Panc1 (cell line): ENCODE measurements at regions not wholly inside any gene's neighbourhood (a gene's known extent, or its start where the extent isn't known, plus 50 kb on each side); places are given as distances from the start of the nearest gene placed in this dataset.

Source experiments
- CTCF ChIP-seq: fragments of 450-650 bp; IDR thresholded peaks from 2 replicates; pipeline ENCODE4 v1.5.1; 2017; ENCODE audit warnings: mild to moderate bottlenecking
- POLR2AphosphoS5 ChIP-seq: IDR thresholded peaks from 2 replicates; pipeline ENCODE4 v1.6.1; 2012; ENCODE audit warnings: mild to moderate bottlenecking, low read depth, low read length, moderate library complexity
- REST ChIP-seq, 2 experiments: IDR thresholded peaks; 2 replicates each; pipeline ENCODE4 v1.6.1; 2011 to 2012; ENCODE audit warnings: low read depth in 2 of 2, control low read depth in 1 of 2, low read length in 1 of 2, mild to moderate bottlenecking in 1 of 2, moderate library complexity in 1 of 2; ENCODE audit not compliant: insufficient read depth in 1 of 2
- SIN3A ChIP-seq: IDR thresholded peaks from 2 replicates; pipeline ENCODE4 v1.6.1; 2012; ENCODE audit warnings: low read depth, mild to moderate bottlenecking, low read length, moderate library complexity, borderline replicate concordance; ENCODE audit not compliant: insufficient read depth

GRCh38 chr19:28500982-28501630, 711.8 kb downstream of the UQCRFS1 start:
- TF ChIP-seq CTCF (no peak), POLR2AphosphoS5 (no peak), REST (IDR thresholded peaks at IDR 0.05; ENCODE audit: insufficient read depth in 1 of 2, low read depth in 2 of 2, low read length in 1 of 2) (no peak), SIN3A (no peak)
